HG02763 (cell line): ENCODE measurements at regions not wholly inside any gene's neighbourhood (a gene's known extent, or its start where the extent isn't known, plus 50 kb on each side); places are given as distances from the start of the nearest gene placed in this dataset.

Source experiments
- ATAC-seq: cut with Tn5 transposase; IDR thresholded peaks from one replicate; pipeline ENCODE4 v1.9.1; 2021; ENCODE audit warnings: mild to moderate bottlenecking, moderate library complexity; ENCODE audit not compliant: unreplicated experiment

DNA sequence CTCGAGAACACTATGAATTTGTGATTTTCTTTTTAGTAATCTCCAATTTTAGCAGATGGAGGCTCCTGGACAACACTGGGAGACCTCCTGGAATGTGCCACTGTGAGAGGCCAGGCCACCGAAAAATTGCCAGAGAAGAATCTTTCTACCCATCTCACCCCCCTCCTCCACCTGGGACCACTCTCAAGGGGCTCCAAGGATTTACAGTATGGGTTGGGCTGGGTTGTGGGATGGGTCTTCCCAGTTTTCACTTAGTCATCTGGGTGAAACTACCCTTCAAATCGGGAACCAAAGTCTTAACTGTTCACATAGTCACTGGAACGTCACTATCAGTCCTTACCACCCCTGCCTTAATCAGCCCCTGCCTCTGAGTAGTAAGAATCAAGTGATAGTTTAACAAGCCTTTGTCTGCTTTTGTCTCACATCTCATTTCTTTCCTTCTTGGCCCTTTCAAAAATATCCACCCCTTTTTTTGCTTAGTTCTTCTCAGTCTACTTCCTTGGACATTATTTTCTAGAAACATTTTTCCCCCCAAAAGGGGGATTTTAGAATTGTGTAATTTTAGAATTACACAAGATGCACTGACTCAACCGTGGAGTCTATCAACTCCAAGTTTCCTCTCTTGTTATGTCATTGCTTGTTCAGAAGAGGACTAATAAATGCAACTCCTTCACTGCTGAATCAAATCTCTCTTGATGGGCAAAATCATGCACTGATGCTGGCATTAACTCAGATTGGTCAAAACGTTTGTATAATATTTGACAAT lies 148.2 kb upstream of the MOCS1 start:
- ATAC-seq, result no peak

DNA sequence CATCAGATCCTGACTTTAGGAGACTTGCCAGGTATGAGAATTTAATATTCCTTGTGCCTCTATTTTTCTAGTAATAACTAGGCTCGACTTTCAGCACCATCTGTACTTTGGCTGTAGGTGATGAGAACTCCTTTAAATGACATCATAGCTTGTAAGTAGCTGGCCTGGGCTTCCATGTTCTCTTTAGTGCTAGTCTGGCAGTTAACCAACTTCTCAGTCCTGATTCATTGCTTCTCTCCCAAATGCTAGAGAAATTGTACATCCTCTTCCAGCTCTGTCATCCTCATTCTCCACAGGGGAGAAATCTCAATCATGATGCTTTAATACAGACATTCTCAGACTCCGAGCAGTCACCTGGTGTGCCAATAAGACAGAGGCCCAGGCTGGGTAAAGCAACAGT lies 143.5 kb upstream of the MOCS1 start:
- no peak for ATAC-seq

DNA sequence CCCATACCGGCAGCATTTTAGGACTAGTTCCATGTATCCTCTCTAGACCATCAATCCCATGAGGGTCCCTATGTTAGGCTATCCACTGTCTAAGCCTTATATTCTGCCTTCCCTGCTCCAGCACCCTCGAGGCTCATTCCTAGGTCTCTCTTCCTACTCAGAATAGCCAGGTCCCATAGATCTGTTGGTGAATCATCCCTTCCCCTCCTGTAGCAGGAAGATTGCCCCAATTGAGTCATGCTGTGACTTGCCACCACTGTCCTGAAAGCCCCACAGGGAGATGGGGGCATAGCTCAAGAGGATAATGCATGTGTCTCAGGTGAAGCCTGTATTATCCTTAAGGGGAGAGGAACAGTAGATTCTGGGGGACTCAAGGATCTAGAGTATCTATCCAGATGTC lies 143.1 kb upstream of the MOCS1 start:
- ATAC-seq, result no peak

DNA sequence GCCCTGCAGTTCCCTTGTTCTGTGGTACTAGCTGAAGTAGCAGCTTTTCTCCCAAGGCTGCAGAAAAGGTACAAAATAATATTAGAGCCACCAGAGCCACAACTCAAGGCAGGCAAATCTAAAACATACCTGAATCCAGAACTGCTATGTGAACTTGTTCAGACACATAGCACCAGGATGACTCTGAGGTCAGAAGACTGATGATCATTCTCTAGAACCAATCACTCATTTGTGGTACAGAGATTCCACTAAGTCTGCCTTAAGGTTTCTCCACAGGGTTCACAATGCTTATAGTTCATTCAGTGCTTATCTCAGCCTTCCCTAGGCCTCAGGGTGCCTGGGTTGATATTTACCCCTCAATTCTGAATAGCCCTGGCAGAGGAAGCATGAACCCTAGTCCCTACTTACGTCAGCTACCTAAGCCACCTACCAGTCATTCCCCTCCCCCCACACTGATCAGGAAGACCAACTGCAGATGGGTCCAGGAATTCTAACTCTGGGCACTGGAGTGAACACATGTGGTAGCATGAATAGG lies 140.9 kb upstream of the MOCS1 start:
- ATAC-seq, result no peak

DNA sequence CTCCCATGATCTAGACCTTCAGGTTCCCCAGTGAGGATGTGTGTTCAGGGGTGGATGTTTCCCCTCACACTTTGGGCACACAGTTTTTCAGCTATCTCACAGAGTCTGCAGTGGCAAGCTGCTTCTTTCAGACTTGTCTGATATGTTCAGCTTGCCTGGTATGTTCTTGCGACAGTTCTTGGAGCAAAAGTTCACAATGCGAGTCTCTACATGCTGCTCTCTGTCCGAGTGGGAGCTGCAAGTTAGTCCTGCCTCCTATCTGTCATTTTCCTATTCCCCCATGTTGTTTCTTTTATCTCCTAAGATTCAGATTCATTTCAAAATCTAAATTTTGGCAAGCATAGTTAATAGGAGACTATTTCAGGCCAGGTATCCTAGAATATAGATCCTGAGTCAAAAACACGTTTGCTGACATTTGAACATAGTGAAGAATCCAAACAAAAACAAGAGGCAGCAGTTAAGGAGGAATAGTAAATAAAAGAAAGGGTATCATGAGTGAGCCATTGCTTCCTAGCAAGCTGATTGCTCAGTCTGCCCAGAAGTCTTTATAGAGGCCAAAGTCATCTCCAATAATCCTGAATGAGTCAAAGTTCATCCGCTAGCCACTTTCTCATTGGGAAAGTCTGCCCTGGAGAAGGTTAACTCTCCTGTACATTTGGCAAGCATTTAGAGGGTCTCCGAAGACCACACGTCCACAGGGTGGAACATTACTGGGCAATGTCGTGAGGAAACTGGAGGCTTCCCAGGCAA lies 140.2 kb upstream of the MOCS1 start:
- no peak for ATAC-seq

DNA sequence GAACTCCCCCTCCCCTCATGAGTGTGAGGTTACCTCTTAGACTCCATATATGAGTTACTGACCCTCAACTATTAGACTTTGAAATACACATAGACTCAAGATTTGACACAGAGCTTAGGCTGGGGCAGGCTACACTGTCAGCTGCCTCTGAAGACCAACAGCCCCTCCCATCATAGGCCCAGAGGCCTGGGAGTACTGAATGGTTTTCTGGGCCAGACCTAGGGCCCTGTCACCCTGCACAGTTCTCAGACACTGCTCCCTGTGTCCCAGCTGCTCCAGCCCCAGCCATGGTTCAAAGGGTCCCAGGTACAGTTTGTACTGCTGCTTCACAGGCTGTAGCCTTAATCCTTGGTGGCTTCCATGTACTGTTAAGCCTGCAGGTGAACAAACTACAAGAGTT lies 132.1 kb upstream of the MOCS1 start:
- no peak for ATAC-seq

DNA sequence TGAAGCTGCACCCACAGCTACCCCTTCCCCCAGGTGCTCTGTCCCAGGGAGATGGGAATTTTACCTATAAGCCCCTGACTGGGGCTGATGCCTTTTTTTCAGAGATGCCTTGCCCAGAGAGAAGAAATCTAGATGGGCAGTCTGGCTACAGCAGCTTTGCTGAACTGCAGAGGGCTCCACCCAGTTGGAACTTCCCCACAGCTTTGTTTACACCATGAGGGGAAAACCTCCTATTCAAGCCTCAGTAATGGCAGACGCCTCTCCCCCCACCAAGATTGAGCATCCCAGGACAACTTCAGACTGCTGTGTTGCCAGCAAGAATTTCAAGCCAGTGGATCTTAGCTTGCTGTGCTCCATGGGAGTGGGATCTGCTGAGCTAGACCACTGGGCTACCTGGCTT lies 122.6 kb upstream of the MOCS1 start:
- no peak for ATAC-seq

DNA sequence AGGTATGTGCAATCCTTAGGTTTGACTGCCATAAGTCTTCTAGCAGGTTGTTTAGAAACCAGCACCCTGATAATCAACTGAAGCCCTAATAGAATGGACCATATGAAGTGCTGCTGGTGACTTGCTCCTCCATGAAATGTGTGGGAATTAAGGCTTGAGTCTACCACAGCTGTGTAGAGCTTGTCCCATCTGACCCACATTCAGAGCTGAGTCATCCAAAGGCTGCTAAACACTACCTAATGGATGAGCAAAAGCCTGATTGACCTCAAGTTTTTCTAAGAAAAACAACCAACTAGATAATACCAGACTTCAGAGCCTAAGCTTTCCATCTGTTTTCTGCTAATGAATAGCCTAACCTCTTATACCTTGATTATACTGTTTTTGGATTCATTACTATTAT lies 120.3 kb upstream of the MOCS1 start:
- ATAC-seq, result no peak

DNA sequence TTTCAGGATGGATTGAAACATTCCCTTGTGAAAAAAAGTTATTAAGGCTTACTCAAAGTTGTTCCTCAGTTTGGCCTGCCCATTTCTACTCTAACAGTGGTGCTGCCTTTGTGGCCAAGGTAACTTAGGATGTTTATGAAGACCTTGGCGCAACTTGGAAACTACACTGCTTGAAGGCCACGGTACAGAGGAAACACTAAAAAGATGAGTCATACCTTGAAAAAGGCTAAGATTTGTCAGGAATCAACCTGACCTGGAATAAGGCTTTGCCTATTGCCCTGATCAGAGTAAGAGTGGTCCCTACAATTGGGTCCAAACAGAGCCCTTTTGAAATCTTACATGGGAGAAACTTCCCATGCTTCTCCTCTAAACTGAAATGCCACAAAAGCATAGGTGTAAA lies 119.9 kb upstream of the MOCS1 start:
- no peak for ATAC-seq

DNA sequence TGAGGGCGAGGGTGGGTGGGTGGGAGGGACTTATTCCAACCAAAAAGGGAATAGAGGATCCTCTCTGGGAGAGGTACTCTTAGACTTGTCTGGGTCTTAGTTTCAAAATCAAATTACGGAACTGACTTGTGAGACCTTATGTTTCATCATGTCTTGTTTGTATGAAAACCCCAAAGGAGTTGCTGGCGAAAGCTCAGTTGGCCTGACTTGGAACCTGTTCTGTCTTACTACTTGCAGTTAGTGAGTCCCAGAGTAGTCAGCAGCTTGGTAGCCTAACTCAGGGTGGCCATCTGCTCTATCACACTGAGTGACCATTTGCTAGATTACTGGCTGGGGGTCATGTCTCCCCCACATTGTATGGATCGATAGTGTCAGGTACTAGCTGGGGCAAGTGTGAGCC lies 114.9 kb upstream of the MOCS1 start:
- no peak for ATAC-seq

DNA sequence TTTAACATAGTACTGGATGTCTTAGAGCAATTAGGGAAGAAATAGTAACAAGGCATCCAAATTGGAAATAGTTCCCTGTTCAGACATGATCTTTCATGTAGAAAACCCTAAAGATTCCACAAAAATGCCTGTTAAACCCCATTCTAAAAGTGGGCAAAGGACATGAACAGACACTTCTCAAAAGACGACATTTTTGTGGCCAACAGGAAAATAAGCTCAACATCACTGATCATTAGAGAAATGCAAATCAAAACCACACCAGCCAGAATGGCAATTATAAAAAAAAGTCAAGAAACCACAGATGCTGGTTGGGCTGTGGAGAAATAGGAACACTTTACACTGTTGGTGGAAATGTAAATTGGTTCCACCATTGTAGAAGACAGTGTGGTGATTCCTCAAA lies 109.9 kb upstream of the MOCS1 start:
- ATAC-seq, result no peak

DNA sequence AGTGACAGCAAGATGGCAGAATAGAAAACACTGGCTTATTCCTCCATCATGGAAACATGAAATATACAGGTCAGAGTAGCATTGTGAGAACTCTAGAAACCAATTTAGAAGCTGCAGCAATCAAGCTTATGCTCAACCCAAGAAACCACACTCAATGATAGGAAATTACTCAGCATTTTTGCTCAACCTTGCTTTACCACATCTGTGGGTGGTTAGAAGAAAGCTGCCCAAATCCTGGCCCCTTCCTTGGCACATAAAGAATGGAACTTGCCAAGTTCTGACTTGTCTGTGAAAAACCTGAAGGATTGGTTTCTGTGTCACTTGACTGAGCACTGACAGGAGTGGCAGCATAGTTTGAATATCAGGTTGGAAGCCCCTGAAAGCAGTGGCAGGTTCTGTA lies 108.0 kb upstream of the MOCS1 start:
- no peak for ATAC-seq

DNA sequence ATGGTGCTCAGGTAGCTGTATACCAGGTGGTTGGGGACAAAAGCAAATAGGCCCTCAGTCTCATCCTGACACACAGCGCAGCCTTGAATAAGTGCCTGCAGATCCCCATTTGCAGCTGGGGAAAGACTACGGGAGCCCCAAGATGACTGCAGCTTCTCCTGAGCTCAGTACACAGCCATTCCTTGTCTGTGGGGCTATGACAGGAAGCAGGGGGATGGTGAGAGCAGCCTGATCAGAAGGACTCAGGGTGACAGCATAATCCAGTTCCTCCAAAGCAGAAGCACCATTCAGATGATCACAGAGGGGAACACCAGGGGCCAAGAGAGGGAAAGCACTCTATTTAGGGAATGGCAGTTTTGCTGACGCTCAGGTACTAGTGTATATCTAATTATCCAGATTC lies 104.8 kb upstream of the MOCS1 start:
- ATAC-seq, result no peak

DNA sequence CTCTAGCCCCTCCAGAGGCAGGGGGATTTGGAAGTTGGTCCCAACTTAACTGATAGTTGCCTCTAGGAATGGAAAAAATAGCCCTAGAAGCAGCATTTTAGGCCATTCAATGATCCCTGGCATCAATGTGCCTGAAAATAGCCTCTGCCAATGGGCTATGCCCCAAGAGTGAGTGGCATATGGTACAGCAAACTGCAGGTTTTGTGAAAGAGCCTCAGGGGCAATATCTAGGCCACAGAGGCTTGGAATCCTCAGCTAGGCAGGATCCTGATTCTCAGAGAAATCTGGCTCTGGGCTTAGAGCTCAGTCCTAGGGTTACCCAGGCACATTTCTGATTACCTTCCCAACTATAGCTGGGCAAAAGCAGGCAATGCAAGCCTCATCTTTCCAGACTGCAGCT lies 104.4 kb upstream of the MOCS1 start:
- ATAC-seq, result no peak

DNA sequence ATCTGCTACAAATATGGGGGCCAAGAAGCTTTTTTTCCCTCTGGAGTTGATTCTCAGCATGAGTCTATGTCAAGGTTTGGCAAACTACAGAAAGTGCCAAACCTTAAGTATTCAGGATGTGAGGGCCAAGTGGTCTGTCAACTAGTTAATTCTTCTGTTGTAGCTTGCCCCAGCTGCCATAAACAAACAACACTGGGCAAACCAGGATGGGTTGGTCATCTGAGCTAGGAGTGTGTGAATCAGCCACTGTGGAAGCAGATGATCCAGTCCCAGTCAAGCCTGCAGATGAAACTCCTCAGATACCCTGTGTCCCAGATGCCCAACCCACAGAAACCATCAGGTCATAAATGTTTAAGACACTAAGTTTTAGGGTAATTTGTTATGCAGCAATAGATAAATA lies 103.0 kb upstream of the MOCS1 start:
- no peak for ATAC-seq

DNA sequence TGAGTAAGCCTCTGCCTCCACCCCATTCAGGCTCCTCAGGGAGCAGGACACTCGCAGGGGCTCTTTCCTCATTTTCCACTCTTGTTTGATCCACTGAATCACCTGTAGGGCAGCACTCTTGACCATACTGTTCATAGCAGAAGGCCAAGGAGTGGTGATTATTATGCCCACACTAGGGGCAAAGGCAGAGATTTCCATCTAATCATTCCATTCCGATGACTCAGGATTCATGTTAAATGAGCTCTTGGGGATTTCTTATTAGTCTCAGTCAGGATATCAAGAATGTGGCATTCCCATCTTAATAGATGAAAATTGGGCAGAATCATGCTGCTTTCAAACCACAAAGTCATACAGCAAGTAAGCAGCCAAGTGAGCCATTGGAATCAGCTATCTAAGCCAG lies 101.9 kb upstream of the MOCS1 start:
- no peak for ATAC-seq

DNA sequence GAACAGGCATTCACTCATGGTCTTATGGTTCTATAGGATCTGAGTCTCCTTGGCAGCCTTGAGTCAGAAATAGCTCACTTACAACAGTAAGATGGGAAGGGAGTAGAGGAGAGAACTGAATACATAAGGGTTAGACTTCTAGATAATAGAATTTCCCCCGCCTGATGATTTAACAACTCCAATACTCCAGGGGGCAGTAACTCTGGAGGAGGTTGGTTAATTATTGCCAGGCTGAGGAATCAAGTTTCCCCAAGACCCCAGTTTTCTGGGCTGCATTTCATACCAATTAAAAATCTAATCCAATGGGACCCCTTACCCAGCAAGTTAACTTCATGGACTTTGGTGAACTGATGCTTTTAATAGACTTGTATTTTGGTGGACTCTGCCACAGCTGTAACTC lies 94.2 kb upstream of the MOCS1 start:
- ATAC-seq, result no peak

DNA sequence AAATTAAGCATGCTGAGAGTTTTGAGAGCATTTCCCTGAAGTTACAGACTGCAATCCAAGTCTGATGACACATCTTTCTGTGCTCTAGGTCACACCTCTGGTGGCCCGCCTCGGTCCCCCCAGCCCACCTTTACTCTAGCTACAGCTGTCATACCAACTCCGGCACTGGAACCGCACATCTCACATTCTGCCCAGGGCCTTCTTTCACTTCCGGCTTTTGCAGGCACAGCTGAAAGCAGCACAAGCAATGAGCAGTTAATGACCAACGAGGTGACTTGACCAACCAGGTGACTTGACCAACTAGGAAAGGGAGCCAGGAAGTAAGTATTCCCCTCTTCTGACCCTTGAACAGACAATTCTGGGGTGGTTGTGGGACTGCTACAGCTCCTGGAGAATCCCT lies 88.6 kb upstream of the MOCS1 start:
- no peak for ATAC-seq

DNA sequence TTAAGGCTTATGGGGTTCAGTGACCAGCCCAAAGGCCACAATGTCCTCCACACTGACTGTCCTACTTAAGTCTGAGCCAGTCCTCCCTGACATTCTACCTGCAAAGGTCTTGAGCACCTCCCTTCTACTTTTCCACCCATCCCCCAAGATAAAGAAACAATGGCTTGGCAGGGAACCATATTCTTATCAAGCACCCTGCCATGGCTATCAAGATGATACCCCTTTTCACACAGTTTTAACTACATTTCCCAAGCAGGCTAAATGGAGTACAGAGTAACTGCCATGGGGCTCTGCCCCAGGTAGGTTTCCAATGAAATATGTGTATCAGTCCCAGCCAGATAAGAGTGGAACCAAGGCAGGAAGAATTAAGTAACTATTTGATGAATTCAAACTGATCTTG lies 85.9 kb upstream of the MOCS1 start:
- ATAC-seq, result no peak

DNA sequence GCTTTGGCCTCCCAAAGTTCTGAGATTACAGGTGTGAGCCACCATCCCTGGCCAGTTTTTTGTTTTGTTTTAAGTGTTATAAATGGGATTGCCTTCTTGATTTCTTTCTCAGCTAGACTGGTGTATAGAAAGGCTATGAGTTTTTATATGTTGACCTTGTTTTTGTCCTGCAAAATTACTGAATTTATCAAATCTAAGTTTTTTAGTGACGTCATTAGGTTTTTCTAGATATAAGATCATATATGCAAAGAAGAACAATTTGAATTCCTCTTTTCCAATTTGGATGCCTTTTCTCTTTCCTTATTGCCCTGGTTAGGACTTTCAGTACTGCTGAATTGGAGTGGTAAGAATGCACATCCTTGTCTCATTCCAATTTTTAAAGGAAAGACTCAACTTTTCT lies 81.3 kb upstream of the MOCS1 start:
- no peak for ATAC-seq

DNA sequence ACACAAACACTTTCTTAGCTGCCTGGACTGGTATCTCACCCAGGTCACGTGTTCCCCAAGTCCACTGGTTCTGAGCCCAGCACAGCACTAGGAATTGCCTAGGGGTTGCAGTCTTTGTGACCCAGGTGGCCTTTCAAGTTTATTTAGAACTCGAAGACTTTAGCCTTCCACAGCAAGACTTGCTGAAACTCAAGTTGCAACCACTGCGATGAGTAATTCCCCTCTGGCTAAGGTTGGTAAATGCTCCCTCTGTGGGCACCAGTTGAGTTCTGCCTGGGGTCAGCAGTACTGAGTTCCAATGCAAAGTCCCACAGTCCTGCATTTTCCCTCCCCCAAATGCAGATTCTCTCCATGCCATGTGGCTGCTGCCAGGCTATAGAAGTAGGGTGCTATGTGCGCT lies 77.6 kb upstream of the MOCS1 start:
- ATAC-seq, result no peak

DNA sequence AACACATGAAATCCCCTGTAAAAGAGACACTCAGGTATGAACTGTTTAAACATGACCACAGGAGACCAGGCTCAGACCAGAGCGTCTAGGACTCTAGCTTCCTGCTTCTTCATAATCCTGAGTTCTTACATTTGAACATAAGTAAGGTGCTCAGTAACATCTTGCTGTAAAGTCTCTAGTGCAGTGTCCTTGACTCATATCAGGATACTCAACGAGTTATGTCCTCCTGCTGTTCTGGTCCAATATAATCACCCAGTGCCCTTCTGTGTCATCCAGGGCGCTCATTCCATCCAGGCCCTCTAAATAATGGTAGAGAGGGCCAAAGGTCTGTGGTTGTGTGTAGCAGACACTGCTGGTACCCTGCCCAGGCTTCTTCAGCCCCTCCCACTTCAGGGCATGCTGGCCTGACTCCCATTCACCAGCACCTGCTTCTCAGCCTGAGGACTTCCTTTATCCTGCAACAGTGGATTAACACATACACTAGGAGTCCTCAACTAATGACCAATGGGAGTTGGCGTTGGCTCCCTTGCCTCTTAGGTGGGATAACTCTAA lies 66.8 kb upstream of the MOCS1 start:
- ATAC-seq, result no peak
